C4-2B (cell line): ENCODE measurements at regions not wholly inside any gene's neighbourhood (a gene's known extent, or its start where the extent isn't known, plus 50 kb on each side); places are given as distances from the start of the nearest gene placed in this dataset.

ENCODE experiments used
- H3K27ac ChIP-seq: fragments of 450-650 bp; 2 replicates; pipeline ENCODE4 v1.5.1; 2017
- CTCF ChIP-seq: fragments of 450-650 bp; conservative IDR thresholded peaks from 2 replicates; pipeline ENCODE4 v1.5.1; 2017; ENCODE audit warnings: mild to moderate bottlenecking
- ZFX ChIP-seq: fragments of 450-650 bp; IDR thresholded peaks from 2 replicates; pipeline ENCODE4 v1.6.1; 2017

GRCh38 chr9:115665519-115665918 lies 488.1 kb upstream of the PAPPA start:
- TF ChIP-seq CTCF (no peak), ZFX (no peak)
- no peak overlapping the region for H3K27ac ChIP-seq

- H3K27ac ChIP-seq: no peak overlapping the region
- no peak for TF ChIP-seq ZFX
- no peak for TF ChIP-seq CTCF
These were observed 485.1 kb upstream of the PAPPA start for GRCh38 chr9:115668521-115668920.

- H3K27ac ChIP-seq: no peak overlapping the region
- TF ChIP-seq ZFX (no peak), CTCF (no peak)
These were observed 482.2 kb upstream of the PAPPA start for GRCh38 chr9:115671236-115671962.

- no peak overlapping the region for H3K27ac ChIP-seq
- TF ChIP-seq ZFX: no peak
- TF ChIP-seq CTCF: no peak
These were observed 481.7 kb upstream of the PAPPA start for GRCh38 chr9:115671963-115672305.

- H3K27ac ChIP-seq: no peak overlapping the region
- TF ChIP-seq CTCF (no peak), ZFX (no peak)
These were observed 480.9 kb upstream of the PAPPA start for GRCh38 chr9:115672477-115673316.

- TF ChIP-seq CTCF (no peak), ZFX (no peak)
- no peak overlapping the region for H3K27ac ChIP-seq
These were observed 480.0 kb upstream of the PAPPA start for GRCh38 chr9:115673599-115673998.

- no peak overlapping the region for H3K27ac ChIP-seq
- TF ChIP-seq ZFX (no peak), CTCF (no peak)
These were observed 479.5 kb upstream of the PAPPA start for GRCh38 chr9:115674091-115674490.
